Ectodermal cell (in vitro differentiated cells): ENCODE measurements at regions not wholly inside any gene's neighbourhood (a gene's known extent, or its start where the extent isn't known, plus 50 kb on each side); places are given as distances from the start of the nearest gene placed in this dataset.

Experiments
- H3K27ac ChIP-seq: 2 replicates; pipeline ENCODE4 v1.7.0; 2013; ENCODE audit warnings: mild to moderate bottlenecking, low read depth, low read length; ENCODE audit not compliant: insufficient read depth, poor library complexity, severe bottlenecking
- H3K27me3 ChIP-seq: 2 replicates; pipeline ENCODE4 v1.7.0; 2013; ENCODE audit warnings: mild to moderate bottlenecking, low read length; ENCODE audit not compliant: insufficient read depth, control insufficient read depth, poor library complexity, severe bottlenecking
- H3K36me3 ChIP-seq: one replicate; pipeline ENCODE4 v1.7.0; 2013; ENCODE audit warnings: low read length; ENCODE audit not compliant: control insufficient read depth, insufficient read depth
- H3K4me1 ChIP-seq: one replicate; pipeline ENCODE4 v1.7.0; 2013; ENCODE audit warnings: low read length; ENCODE audit not compliant: control insufficient read depth, insufficient read depth
- H3K4me3 ChIP-seq: 2 replicates; pipeline ENCODE4 v1.7.0; 2013; ENCODE audit warnings: low read depth, low read length, control low read depth; ENCODE audit not compliant: insufficient read depth
- H3K9me3 ChIP-seq: 2 replicates; pipeline ENCODE4 v1.7.0; 2013; ENCODE audit warnings: mild to moderate bottlenecking, low read length, moderate library complexity; ENCODE audit not compliant: control insufficient read depth
- WGBS, 2 experiments: methylation state at CpG; one replicate each; pipeline ENCODE4 v1.1.7; 2013; ENCODE audit warnings: missing lambda C conversion rate in 2 of 2; 5-methylcytosine and 5-hydroxymethylcytosine counted together

GRCh38 chr7:68684246-68684839 is 913.9 kb upstream of the AUTS2 start:
- Histone ChIP-seq H3K4me3 (no peak overlapping the region), H3K27ac (peak overlapping the region; percentile 20), H3K9me3 (no peaks in the 10 kb centered on the region), H3K36me3 (no peaks in the 10 kb centered on the region), H3K4me1 (no peaks in the 10 kb centered on the region), H3K27me3 (no peaks in the 10 kb centered on the region)
- 74 to 75% methylated on average over 8 of the region's 8 CpGs for WGBS, 2 experiments

- Histone ChIP-seq H3K27ac (peak overlapping the region; percentile 20), H3K9me3 (no peaks in the 10 kb centered on the region), H3K4me3 (no peak overlapping the region), H3K27me3 (no peaks in the 10 kb centered on the region), H3K4me1 (no peaks in the 10 kb centered on the region), H3K36me3 (no peaks in the 10 kb centered on the region)
- WGBS, 2 experiments: 77 to 84% methylated on average over 4 to 7 of the region's 7 CpGs
Measured at GRCh38 chr7:68684996-68685395, 913.3 kb upstream of the AUTS2 start.

GRCh38 chr7:68688416-68689086 is 909.7 kb upstream of the AUTS2 start:
- Histone ChIP-seq H3K27ac (no peak overlapping the region), H3K36me3 (no peaks in the 10 kb centered on the region), H3K9me3 (no peaks in the 10 kb centered on the region), H3K27me3 (no peaks in the 10 kb centered on the region), H3K4me3 (no peak overlapping the region), H3K4me1 (peaks cover 5% of the 10 kb centered on the region)
- 52 to 53% methylated on average over 8 of the region's 8 CpGs for WGBS, 2 experiments

- peaks cover 5% of the 10 kb centered on the region for H3K4me1 ChIP-seq
- no peaks in the 10 kb centered on the region for H3K9me3 ChIP-seq
- 91 to 92% methylated on average over 5 of the region's 5 CpGs for WGBS, 2 experiments
- no peaks in the 10 kb centered on the region for H3K27me3 ChIP-seq
- no peaks in the 10 kb centered on the region for H3K36me3 ChIP-seq
- H3K4me3 ChIP-seq: no peak overlapping the region
- no peak overlapping the region for H3K27ac ChIP-seq
Measured at GRCh38 chr7:68689087-68689433, 909.2 kb upstream of the AUTS2 start.

- H3K9me3 ChIP-seq: no peaks in the 10 kb centered on the region
- H3K4me3 ChIP-seq: no peak overlapping the region
- no peaks in the 10 kb centered on the region for H3K36me3 ChIP-seq
- no peak overlapping the region for H3K27ac ChIP-seq
- H3K4me1 ChIP-seq: peaks cover 5% of the 10 kb centered on the region
- WGBS, 2 experiments: 87 to 88% methylated on average over 12 of the region's 12 CpGs
- no peaks in the 10 kb centered on the region for H3K27me3 ChIP-seq
Measured at GRCh38 chr7:68691261-68692216, 906.7 kb upstream of the AUTS2 start.

- Histone ChIP-seq H3K36me3 (no peaks in the 10 kb centered on the region), H3K9me3 (no peaks in the 10 kb centered on the region), H3K27ac (no peak overlapping the region), H3K4me3 (no peak overlapping the region), H3K4me1 (peaks cover 5% of the 10 kb centered on the region), H3K27me3 (no peaks in the 10 kb centered on the region)
- WGBS, 2 experiments: 94% methylated on average over 3 to 4 of the region's 4 CpGs
Measured at GRCh38 chr7:68692511-68692910, 905.8 kb upstream of the AUTS2 start.

GRCh38 chr7:68694656-68695055 is 903.6 kb upstream of the AUTS2 start:
- 82 to 100% methylated on average over 1 of the region's 1 CpG for WGBS, 2 experiments

GRCh38 chr7:68697796-68698280 is 900.4 kb upstream of the AUTS2 start:
- Histone ChIP-seq H3K27ac (no peak overlapping the region), H3K4me1 (no peaks in the 10 kb centered on the region), H3K27me3 (no peaks in the 10 kb centered on the region), H3K9me3 (no peaks in the 10 kb centered on the region), H3K4me3 (no peak overlapping the region), H3K36me3 (no peaks in the 10 kb centered on the region)
- WGBS, 2 experiments: 80 to 86% methylated on average over 7 of the region's 7 CpGs

More at GRCh38 chr7:68694656-68695055, 903.6 kb upstream of the AUTS2 start:
- no peaks in the 10 kb centered on the region for H3K36me3 ChIP-seq
- H3K27me3 ChIP-seq: no peaks in the 10 kb centered on the region
- no peaks in the 10 kb centered on the region for H3K9me3 ChIP-seq
- no peak overlapping the region for H3K27ac ChIP-seq
- H3K4me1 ChIP-seq: peaks cover 5% of the 10 kb centered on the region
- no peak overlapping the region for H3K4me3 ChIP-seq

- Histone ChIP-seq H3K4me3 (no peak overlapping the region), H3K4me1 (no peaks in the 10 kb centered on the region), H3K27me3 (no peaks in the 10 kb centered on the region), H3K36me3 (no peaks in the 10 kb centered on the region), H3K9me3 (no peaks in the 10 kb centered on the region), H3K27ac (no peak overlapping the region)
- WGBS, 2 experiments: 71 to 75% methylated on average over 6 of the region's 6 CpGs
Measured at GRCh38 chr7:68699090-68699711, 899.1 kb upstream of the AUTS2 start.
